ENCODE measurements at regions not wholly inside any gene's neighbourhood (a gene's known extent, or its start where the extent isn't known, plus 50 kb on each side); places are given as distances from the start of the nearest gene placed in this dataset.

GRCh38 chr2:18787726-18788125 is 198.4 kb upstream of the NT5C1B start:
- no peak for DNase-seq (ENCODE audit: low read depth)

- no peak for DNase-seq (ENCODE audit: low read depth)
Measured at GRCh38 chr2:18784245-18784644, 194.9 kb upstream of the NT5C1B start.

DNA sequence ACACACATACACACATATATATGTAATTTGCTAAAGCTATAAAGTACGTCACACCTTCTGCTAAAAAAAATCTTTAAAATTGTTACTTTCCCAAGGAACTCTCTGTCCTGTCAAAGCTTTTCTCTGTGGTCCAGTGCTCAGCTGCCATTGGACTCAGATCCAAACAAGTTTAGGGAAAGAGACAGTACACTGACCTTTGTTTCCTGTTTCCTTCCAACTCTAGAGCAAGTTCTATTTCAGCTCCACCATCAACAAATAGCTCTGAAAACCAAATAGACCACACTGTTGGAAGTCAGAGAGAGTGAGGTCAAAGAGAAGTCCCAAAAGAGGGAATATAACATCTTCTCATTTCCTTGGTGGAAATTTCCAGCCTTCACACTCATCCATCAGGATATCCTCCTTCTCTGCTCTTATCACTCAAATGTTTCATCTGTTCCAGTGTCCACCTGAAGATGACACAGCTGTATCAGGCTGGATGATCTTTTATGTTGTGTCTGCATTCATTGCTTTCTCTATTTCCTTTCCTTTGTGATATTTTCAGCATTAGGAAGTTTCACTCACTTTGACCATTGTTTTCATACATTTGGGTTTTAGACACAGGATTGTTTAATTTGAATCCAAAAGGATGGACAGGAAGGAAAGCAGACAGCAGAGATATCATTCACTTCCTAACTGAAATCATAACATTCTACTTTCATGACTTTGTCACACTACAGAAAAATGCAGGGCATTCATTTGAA is 192.3 kb upstream of the NT5C1B start:
- no peak for DNase-seq (ENCODE audit: low read depth)

GRCh38 chr2:18777250-18777812 is 188.0 kb upstream of the NT5C1B start:
- no peak for DNase-seq (ENCODE audit: low read depth)

- DNase-seq (ENCODE audit: low read depth) = no peak
Measured at GRCh38 chr2:18771212-18771611, 181.8 kb upstream of the NT5C1B start.

GRCh38 chr2:18763338-18763737 is 174.0 kb upstream of the NT5C1B start:
- no peak for DNase-seq (ENCODE audit: low read depth)

GRCh38 chr2:18762667-18763066 is 173.3 kb upstream of the NT5C1B start:
- DNase-seq (ENCODE audit: low read depth) = no peak

- DNase-seq (ENCODE audit: low read depth) = no peak
Measured at GRCh38 chr2:18754286-18754685, 164.9 kb upstream of the NT5C1B start.

DNA sequence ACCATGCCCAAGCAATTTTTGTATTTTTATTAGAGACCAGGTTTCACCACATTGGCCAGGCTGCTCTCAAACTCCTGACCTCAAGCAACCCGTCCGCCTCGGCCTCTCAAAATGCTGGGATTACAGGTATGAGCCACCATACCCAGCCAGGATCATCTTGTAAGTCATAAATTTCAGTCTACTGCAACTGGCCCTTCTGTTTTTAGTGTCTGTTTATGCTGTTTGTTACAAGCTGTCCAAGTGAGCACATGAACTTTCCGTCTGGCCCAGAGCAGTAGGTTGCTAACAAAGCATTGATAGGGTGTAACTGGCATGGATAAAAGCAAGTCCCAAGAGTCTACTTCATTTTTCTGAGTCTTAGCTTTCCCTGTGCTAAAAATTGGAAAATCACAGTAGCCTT is 164.4 kb upstream of the NT5C1B start:
- DNase-seq (ENCODE audit: low read depth) = no peak

DNA sequence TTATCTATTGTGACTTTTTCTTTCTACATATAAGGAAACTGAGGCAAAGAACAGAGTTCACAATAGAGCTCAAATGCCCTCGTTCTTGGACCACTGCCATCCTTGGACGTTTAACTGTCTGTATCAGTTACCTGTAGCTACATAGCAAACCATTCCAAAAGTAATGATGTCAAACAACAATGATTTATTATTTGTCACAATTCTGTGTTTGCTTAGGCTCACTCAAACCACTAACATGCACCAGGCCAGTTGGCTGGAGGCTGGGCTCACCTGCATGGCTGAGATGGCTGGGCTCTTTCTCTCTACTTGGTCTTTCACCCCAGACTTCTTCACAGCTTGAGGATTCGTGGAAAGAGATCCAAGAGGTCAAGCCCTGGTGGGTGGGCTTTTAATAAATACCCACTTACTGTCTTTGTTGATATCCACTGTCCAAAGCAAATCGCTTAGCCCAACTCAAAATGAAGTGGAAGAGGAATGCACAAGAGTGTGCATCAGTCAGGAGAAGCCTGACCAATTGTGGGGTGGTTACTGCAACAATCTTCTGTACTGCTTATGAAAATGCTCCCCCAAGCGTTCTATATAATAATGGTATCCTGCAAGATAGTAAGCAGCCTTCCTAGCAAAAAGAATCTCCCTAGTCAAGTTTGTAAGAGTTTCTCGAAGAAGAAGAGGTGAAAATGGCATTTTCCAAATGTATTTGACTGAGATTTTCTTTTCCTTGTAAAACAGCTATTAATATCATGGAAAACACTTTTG is 163.5 kb upstream of the NT5C1B start:
- no peak for DNase-seq (ENCODE audit: low read depth)

DNA sequence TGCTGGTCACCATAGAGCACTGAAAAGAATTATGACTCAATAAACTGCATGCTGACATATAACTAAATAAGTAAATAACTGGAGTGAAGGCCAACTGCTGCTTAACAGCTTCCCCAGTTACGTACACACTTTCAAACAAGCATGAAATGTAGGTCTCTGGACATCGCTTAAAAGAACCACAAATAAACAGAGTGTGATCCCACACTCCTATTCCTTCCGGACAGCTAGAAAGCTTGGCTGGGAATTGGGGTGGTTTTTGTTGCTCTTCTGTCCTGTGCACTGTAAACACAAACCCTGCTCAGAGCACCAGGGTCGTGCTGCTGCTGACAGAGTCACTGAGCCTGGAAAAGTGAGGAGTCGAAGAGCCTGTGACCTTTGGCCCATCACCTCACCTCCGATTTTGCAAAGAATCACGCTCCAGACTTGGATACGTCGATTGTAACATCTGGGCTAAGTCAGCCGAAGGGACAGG is 162.7 kb upstream of the NT5C1B start:
- DNase-seq (ENCODE audit: low read depth) = no peak

DNA sequence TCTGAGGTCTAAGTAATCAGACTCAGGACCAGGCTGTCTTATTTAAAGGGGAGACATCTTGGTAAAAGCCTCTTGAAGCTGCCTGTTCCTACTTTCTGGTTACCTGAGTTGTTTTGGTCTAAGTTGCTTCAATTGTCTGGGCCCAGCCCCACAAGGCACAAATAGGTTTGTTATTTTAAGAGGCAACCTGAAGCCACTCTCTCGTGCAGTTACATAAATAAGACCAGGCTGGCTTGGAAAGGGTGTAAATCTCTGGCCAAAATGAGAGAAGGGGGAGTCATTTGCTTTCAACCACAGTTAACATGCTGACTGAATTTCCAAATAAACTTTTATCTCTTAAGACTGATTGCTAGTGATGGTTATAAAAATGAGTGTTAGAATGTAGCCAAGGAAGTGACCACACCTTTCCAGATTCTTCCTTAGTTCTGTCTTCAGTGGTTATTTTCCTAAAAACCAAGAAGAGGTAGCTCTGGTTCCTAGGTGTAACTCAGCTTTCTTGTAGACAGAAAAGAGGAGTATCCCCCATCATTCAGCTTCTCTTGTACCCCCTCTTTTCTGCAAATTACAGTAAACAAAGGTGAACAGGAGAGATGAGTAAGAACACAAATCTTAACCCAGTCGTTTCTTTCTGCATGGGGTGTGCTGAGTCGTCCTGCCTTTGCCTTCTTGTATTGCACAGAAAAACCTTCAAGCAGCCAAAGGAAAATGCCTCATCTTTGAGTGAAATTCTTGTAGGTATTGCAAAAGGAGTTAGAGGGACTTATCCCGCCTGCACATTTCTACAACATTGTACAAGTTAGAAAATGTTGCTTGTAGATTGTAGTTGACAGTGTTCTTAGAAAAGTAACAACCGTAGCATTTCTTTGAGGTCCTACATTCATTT is 161.5 kb upstream of the NT5C1B start:
- no peak for DNase-seq (ENCODE audit: low read depth)

DNA sequence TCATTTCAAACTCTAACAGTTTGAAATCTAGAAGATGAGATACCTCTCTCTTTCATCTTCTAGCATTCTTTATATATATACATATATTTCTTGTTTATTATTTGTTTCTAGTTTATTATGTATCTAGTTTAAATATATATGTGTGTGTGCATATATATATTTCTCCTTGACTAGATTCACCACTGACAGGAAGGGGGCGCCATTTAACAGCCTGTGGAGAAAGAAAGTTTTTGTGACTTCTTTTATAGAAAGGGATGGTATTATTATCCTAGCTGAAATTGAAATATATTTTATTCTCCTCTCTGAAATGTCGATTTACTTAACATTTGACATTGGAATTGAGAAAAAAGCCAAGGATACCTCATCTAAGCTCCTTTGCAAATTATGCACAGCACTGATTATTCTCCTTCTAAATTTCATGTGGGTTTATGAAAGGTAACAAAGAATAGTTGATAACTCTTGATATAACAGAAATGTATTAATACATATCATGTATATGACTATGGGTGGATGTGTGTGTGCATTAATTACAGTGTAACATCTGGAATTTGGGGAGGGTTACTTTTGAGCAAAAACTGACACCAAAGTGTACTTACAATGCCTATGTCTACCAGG is 160.7 kb upstream of the NT5C1B start:
- DNase-seq (ENCODE audit: low read depth) = peak; percentile 9

GRCh38 chr2:18745431-18746272 is 156.3 kb upstream of the NT5C1B start:
- no peak for DNase-seq (ENCODE audit: low read depth)

DNA sequence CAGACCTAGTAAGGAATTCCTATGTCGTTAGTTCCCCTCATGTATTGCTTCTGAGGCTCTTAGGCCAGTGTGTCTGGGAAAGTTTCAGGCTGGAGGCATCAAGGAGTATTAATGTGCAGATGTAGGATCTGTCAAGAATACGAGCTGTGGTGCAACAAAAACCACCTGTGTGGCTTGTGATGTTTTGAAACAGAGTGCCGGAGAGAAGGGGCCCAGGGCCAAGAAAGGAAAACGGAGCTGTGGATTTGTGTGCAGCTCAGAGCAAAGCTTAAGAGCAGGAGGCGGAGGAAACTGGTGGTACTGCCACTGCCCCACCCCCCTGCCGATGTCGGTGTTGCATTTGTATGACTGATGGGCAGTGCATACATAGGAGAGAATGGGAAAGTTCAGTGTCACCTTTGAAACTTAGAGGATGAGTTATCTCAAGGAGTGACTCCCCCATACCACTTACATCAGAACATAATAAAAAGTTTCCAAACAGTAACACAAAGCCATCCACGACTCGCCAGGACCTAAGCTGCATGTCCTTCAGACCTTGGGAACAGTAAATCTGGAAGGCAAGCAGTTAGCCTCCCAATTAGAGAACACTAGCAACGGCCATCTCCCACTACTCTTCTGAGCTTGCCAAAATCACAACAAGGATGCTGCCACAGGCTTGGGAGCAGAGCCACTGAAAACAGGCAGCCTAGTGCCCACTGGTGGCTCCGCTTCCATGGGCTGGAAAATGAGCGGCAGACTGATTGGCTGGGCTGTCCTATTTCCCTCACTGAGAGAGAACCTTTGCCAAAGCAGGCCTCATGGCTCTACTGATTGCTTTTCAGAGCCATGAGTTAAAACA is 152.7 kb upstream of the NT5C1B start:
- no peak for DNase-seq (ENCODE audit: low read depth)

DNA sequence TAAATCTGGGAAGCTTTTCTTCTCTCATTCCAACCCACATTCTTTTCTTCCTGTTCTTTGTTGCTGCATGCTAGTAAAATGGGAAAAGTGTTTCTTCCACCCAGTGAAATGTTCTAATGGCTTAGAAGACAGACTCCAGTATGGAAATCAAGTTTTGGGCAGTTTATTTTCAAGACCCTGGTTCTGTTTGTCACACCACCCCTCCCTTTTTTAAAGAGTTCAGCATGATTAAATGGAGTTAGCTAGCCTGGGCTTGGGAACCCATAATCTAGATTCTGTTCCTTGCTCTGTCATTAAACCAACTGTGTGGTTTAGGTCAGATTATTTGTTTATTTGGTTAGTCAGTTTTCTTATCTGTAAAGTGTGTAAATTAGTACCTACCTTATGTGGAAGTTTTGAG is 151.8 kb upstream of the NT5C1B start:
- DNase-seq (ENCODE audit: low read depth) = no peak

DNA sequence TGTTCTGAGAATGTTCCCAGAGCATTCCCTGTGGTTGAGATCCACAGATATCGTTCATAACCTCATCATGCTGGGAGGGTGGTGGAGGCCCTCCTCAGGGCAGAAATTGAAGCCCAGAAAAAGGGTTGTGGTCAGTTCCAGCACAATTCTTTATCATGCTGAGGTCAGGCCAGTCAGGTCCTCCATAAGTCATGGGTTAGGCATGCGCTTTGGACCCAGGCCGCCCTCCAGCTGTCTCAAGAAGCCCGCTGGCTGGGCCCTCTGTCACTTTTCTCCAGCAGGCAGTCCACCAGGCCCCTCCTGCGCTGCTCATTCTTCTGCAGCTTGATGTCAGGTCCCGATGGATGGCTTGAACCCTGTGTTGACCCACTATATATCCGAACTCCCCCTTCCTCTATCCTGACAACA is 151.1 kb upstream of the NT5C1B start:
- no peak for DNase-seq (ENCODE audit: low read depth)

GRCh38 chr2:18731666-18732065 is 142.3 kb upstream of the NT5C1B start:
- DNase-seq (ENCODE audit: low read depth) = no peak

GRCh38 chr2:18724371-18725145 is 135.2 kb upstream of the NT5C1B start:
- DNase-seq (ENCODE audit: low read depth) = no peak
